HG02763 (cell line): ENCODE measurements at regions not wholly inside any gene's neighbourhood (a gene's known extent, or its start where the extent isn't known, plus 50 kb on each side); places are given as distances from the start of the nearest gene placed in this dataset.

Experiments used
- ATAC-seq: cut with Tn5 transposase; IDR thresholded peaks from one replicate; pipeline ENCODE4 v1.9.1; 2021; ENCODE audit warnings: mild to moderate bottlenecking, moderate library complexity; ENCODE audit not compliant: unreplicated experiment

DNA sequence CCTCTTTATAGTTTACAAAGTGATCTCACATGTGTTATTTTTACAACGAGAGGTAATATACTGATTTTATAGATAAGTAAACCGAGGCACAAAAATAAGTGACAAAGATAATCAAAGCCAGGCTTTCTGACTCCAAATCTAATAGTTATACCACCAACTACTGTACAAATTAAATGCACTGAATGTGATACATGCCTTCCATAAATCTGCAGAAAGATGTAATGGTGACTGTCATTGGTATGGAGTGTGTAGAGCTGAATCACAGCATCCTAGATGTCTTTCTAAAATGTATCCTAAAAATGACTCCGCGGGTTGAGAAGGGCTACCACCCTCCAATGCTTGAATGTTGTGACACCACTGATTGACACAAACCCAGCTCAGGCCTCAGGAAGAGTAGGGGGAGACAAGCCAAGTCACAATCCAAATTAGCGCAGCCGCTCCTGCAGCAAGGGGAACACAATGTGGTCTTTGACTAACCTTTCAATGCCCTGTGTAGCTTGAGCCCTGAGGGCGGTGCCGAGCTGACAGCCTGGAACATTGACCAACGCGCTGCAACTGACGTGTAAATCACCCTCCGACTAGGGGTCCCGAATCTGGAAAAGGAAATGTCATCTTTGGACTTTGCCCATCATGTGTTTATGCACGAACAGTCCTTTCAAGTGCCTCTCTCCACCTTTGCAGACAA lies 136.8 kb downstream of the OLIG3 start:
- ATAC-seq: no peak

DNA sequence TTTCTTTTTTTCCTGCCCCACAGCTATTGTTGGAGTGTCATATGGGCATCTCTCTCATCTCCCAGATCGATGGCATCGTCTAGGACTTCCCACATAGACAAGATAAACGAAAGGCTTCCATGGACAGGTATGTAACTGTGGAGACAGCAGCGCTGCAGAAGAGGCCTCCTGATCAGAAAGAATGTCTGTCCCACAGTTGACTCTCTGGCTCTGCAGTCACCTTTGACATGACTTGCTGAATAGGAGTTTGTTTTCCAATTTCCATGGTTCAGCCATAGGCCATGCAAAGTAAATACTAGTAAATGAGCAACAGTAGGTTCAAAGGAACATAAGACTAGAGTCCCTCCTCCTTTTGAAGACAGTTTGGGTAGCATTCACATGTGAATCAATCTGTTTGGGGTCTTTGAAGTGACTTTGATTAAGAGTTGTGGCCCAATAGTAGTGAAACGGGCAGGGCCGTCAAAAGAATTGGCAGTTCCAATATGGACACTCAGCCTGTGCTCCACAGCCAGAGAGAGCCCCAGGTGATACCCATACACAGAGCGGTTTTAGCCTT lies 134.7 kb upstream of the IFNGR1 start:
- ATAC-seq: no peak

GRCh38 chr6:137353346-137353745 lies 134.2 kb upstream of the IFNGR1 start:
- no peak for ATAC-seq

- ATAC-seq: no peak
Observed at GRCh38 chr6:137352859-137353258, 133.7 kb upstream of the IFNGR1 start.

DNA sequence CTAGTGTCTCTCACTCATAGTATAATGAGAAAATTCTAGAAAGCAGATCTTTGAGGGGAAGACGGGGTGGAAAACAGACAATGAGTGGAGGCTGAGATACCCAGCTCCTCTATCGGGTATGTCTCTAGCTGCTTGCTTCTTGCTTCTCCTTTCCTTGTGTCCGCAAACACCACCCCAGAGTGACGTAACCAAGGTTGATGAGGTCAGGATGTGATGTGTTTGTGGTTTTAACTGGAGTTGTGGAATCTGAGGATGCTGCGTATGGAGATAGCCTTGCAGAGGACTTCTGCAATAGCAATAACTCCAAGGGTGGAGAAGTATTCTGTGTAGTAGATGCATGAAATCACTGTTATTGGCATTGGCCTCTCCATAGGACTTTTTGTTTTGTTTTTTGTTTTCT lies 132.7 kb upstream of the IFNGR1 start:
- ATAC-seq: no peak

DNA sequence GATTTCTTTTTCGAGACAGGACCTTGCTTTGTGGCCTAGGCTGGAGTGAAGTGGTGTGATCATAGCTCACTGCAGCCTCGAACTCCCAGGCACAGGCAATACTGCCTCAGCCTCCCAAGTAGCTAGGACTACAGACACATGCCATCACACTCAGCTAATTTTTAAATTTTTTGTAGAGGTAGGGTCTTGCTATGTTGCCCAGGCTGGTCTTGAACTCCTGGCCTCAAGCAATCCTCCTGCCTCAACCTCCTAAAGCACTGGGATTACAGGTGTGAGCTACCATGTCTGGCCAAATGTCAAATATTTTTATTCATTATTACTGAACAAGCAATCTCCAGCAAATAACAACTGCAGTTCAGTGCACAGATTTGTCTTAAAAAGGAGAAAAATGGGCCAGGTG lies 131.7 kb upstream of the IFNGR1 start:
- ATAC-seq: no peak

DNA sequence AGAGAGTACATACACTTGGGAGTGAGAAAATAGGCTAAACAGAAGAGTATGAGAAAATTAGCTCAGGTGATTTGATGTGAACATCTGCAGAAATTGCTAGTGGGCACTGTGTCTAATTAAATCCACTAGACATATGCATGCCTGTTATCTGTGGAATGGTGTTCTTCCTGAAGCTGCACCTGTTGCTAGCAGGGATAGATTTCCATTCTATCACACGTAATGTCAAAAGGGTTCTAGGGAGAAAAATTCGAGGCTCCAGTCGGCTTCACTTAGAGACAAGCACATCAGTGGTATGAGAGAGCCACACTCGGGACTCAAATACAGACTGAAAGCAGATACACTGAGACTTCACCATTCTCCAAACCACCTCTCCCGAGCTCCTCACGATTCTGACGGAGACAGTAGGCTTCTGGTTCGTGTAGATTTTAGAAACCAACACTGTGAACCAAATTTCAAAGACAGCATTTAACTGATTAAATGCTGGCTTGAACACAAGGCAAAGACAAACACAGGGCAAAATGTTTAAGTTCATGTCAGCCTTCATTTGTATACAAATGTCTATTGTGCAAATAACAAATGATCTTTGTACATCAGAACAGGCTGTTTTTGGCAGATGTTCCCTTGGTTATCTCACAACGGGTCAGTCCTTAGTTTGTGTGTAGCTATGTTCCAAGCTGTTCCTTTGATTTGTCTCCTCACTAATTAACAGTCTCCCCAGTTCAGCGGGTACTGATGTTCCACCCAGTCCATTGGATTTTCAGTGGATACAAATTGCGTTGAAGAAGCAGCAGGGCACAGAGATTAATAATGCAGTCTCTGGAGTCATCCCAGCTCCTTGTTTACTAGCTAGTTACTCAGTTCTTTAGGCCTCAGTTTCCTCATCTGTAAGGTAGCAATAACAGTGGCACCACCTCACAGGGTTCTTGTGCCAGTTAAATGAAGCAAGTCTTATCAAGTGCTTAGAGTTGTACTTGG lies 131.0 kb upstream of the IFNGR1 start:
- ATAC-seq: no peak

DNA sequence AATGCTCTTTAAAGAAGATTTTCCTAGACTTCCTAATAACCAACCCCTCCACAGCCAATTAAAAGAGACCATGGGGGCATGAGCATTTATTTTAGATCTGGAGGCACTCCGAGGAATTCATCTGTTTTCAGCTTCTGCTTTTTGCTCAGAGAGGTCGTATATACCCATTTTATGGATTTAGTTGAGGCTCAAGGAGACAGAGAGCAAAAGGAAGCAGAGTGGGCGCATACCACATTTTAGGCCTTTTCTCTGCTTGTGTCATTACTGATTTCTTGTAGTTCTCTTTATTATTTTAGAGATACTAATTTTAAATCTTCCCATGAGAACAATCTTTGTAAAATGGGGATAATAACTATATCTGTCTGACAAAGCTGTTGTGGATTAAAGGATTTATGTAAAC lies 129.6 kb upstream of the IFNGR1 start:
- no peak for ATAC-seq

DNA sequence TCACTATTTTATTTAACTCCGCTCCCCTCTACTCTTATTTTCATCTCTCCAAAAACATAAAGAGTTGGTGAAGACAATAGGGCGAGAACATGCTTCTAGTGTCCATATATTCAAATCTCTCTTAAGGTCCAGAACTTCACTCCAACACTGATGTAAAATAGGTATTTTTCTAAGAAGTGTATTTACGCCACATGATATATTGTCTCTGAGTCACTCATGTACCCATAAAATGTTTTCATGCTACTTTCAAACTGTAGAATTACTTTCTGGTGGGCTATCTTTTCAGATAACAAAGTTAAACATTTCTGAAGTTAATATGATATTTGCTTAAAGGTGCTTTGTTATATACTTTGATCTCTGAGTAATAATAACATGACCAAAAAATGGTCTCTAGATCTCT lies 124.1 kb upstream of the IFNGR1 start:
- no peak for ATAC-seq

DNA sequence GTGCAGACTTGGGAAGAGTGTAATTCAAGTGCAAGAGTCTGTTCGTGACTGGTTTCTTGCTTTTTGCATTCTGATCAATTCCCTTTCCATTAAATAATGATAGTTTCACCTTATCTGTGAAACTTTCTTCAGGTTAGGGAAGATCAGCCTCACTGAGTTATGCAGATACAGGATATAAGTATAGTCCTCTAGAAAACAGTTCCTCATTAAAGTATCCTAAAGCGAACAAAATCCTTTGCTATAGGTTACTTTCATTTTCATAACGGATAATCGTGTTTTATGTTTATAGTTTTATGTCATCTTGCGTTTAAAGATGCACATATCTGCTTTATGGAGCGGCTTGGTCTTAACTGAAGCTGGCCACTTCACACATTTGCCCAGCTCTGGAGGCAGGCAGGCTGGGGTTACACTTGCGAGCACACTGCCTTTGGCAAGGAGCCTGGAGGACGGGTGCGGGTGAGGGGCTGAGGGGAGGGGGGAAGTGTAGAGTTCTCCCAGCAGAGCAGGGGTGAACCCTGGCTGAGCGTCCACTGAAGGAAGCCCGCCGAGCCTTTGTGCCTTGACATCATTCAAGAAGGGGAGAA lies 123.5 kb upstream of the IFNGR1 start:
- no peak for ATAC-seq

DNA sequence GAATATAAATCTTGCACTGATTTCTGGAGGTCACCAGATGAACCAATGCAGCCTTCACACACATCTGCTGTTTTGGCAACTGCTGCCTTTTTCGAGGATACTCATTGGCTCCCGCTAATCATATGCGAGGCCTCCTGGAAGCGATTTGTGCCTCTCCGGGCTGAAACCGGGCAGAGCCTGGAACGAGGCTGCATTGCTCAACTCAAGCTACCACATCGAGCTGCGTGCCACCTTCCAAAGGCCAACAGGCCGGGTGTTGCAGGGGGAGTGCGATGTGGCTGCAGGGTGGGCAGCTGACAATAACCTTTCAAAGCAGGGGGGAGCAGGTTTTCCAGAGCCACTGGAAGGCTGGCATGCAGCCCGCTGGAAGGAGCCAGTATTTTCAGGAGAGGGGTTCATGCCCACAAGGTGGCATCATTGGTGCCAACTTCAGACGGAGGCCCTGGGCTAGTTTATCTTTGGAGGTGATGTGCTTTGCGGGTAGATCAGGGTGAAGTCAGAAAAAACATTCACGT lies 122.6 kb upstream of the IFNGR1 start:
- ATAC-seq: no peak

GRCh38 chr6:137339929-137340559 lies 120.9 kb upstream of the IFNGR1 start:
- no peak for ATAC-seq

- no peak for ATAC-seq
Observed at GRCh38 chr6:137334884-137335283, 115.7 kb upstream of the IFNGR1 start.

- no peak for ATAC-seq
Observed at GRCh38 chr6:137334094-137334493, 114.9 kb upstream of the IFNGR1 start.

DNA sequence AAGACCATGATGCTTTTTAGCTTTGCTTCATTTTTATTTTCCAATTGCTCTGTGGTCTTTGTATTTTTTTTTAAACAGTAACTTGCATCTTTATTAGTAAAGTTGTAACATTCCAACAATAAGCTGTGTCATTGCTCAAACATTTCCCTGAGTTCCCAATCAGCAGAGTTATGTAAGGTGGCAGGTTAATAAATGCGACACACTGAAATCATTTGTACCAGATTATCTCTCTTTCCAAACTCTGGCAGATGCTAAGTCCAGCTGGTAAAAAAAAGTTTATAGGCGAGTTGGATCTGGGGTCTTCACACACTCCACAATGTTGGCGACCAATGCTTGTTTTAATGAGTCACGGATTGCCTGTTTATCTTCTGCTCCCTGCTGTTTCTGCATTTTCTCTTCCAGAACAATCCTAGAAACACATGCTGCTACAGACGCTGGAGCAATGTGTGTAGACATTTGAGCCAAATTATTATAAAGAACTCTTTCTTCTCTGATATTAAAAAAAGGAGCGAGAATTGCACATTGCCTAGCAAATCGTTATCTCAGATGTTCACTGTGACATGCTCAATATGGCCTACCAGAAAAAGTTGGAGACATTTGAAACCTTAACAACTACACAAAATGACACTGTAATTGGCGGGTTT lies 113.6 kb upstream of the IFNGR1 start:
- ATAC-seq: no peak

DNA sequence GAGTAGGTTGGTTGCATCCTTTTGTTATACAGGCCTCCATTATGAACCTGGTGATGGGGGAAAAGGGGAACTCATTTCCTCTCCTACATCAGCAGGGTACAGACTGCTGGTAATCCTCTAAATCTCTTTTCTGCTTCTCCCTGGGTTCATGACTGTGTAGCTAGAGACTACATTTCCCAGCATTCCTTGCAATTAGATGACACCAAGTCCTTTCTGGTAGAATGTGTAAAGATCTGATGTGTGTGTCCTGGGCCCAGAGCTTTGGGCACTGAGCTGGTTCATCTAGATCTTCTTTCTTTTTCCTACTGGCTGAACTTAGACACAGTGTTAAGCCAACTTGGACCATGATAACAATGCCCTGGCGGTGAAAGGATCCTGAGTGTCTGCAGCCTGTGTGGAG lies 104.7 kb upstream of the IFNGR1 start:
- no peak for ATAC-seq

- no peak for ATAC-seq
Observed at GRCh38 chr6:137320271-137320670, 101.1 kb upstream of the IFNGR1 start.

DNA sequence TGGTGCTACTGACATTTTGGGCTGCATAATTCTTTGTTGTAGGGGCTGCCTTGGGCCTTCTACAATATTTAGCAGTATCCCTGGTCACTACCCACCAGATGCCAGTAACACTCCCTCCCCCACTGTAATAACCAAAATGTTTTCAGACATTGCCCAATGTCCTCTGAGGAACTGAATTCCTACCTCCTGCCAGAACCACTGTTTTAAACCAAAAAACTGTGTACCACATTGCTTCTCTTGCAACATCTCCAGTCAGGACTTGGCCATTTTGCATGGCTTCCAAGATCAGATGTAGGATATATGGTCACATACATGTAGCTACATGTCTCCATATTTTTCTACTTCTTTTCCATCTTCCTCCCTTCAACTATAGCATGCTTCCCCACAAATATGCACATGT lies 97.4 kb upstream of the IFNGR1 start:
- ATAC-seq: no peak

GRCh38 chr6:137315081-137315480 lies 95.9 kb upstream of the IFNGR1 start:
- no peak for ATAC-seq
